Mesenchymal stem cell (in vitro differentiated cells and primary cell): ENCODE measurements at regions not wholly inside any gene's neighbourhood (a gene's known extent, or its start where the extent isn't known, plus 50 kb on each side); places are given as distances from the start of the nearest gene placed in this dataset.

ENCODE experiments used
- DNase-seq: peaks from one replicate; pipeline ENCODE4 v3.0.0-alpha.2; 2013
- H2AFZ ChIP-seq: one replicate; pipeline ENCODE4 v1.6.1; 2013; ENCODE audit warnings: low read depth, mild to moderate bottlenecking, control low read depth, inconsistent platforms, low read length, moderate library complexity
- H2AK5ac ChIP-seq: 2 replicates; pipeline ENCODE4 v1.6.1; 2013; ENCODE audit warnings: low read length, moderate library complexity, mild to moderate bottlenecking, inconsistent platforms; ENCODE audit not compliant: severe bottlenecking
- H2BK120ac ChIP-seq: one replicate; pipeline ENCODE4 v1.6.1; 2013; ENCODE audit warnings: low read depth, mild to moderate bottlenecking, inconsistent platforms, low read length, moderate library complexity
- H2BK12ac ChIP-seq, 2 experiments: one replicate each; pipeline ENCODE4 v1.6.1; 2013; ENCODE audit warnings: inconsistent platforms in 2 of 2, low read length in 2 of 2, mild to moderate bottlenecking in 2 of 2, moderate library complexity in 2 of 2, control low read depth in 1 of 2
- H2BK15ac ChIP-seq: one replicate; pipeline ENCODE4 v1.6.1; 2013; ENCODE audit warnings: mild to moderate bottlenecking, low read depth, inconsistent platforms; ENCODE audit not compliant: poor library complexity, severe bottlenecking
- H2BK5ac ChIP-seq: 2 replicates; pipeline ENCODE4 v1.6.1; 2013; ENCODE audit warnings: low read depth, mild to moderate bottlenecking, low read length, control low read depth, inconsistent platforms; ENCODE audit not compliant: poor library complexity, severe bottlenecking
- H3K14ac ChIP-seq, 2 experiments: one replicate each; pipeline ENCODE4 v1.6.1; 2013; ENCODE audit warnings: inconsistent platforms in 2 of 2, low read length in 2 of 2, control low read depth in 1 of 2, mild to moderate bottlenecking in 1 of 2, moderate library complexity in 1 of 2
- H3K18ac ChIP-seq, 2 experiments: one replicate each; pipeline ENCODE4 v1.6.1; 2013; ENCODE audit warnings: inconsistent platforms in 2 of 2, low read length in 2 of 2, control low read depth in 1 of 2, low read depth in 1 of 2, mild to moderate bottlenecking in 1 of 2
- H3K23ac ChIP-seq, 2 experiments: one replicate each; pipeline ENCODE4 v1.6.1; 2013; ENCODE audit warnings: inconsistent platforms in 2 of 2, low read length in 2 of 2, mild to moderate bottlenecking in 2 of 2, moderate library complexity in 2 of 2, control low read depth in 1 of 2
- H3K27ac ChIP-seq: 2 replicates; pipeline ENCODE4 v1.5.1; 2013; ENCODE audit warnings: mild to moderate bottlenecking, moderate library complexity, low read length, control low read depth, inconsistent platforms; ENCODE audit not compliant: poor library complexity, severe bottlenecking
- H3K27me3 ChIP-seq, 2 experiments: 2 replicates each; pipeline versions ENCODE4 v1.6.1 to v1.7.0; 2013; ENCODE audit warnings: low read length in 2 of 2, mild to moderate bottlenecking in 2 of 2, moderate library complexity in 2 of 2, control low read depth in 1 of 2, inconsistent platforms in 1 of 2; ENCODE audit not compliant: control insufficient read depth in 1 of 2, insufficient read depth in 1 of 2
- H3K36me3 ChIP-seq, 2 experiments: 2 replicates each; pipeline versions ENCODE4 v1.6.1 to v1.7.0; 2013; ENCODE audit warnings: low read length in 2 of 2, control low read depth in 1 of 2, inconsistent platforms in 1 of 2, low read depth in 1 of 2, mild to moderate bottlenecking in 1 of 2; ENCODE audit not compliant: insufficient read depth in 2 of 2, control insufficient read depth in 1 of 2
- H3K4ac ChIP-seq, 2 experiments: one replicate each; pipeline ENCODE4 v1.6.1; 2013; ENCODE audit warnings: inconsistent platforms in 2 of 2, low read length in 2 of 2, mild to moderate bottlenecking in 2 of 2, moderate library complexity in 2 of 2, control low read depth in 1 of 2, low read depth in 1 of 2
- H3K4me1 ChIP-seq: 2 replicates; pipeline ENCODE4 v1.6.1; 2013; ENCODE audit warnings: low read depth, low read length, control low read depth; ENCODE audit not compliant: control insufficient read depth, insufficient read depth
- H3K4me2 ChIP-seq: 2 replicates; pipeline ENCODE4 v1.6.1; 2013; ENCODE audit warnings: low read length, mild to moderate bottlenecking, inconsistent platforms; ENCODE audit not compliant: poor library complexity, severe bottlenecking
- H3K4me3 ChIP-seq, 2 experiments: 2 replicates each; pipeline versions ENCODE4 v1.5.1 to v1.7.0; 2013; ENCODE audit warnings: low read length in 2 of 2, mild to moderate bottlenecking in 2 of 2, control low read depth in 1 of 2, low read depth in 1 of 2; ENCODE audit not compliant: insufficient read depth in 1 of 2
- H3K79me1 ChIP-seq: replicated peaks from 2 replicates; pipeline ENCODE4 v1.6.1; 2013; ENCODE audit warnings: mild to moderate bottlenecking, control low read depth, low read length, inconsistent platforms; ENCODE audit not compliant: poor library complexity, severe bottlenecking
- H3K9ac ChIP-seq: 2 replicates; pipeline ENCODE4 v1.7.0; 2013; ENCODE audit warnings: mild to moderate bottlenecking, low read length, moderate library complexity
- H3K9me3 ChIP-seq: 2 replicates; pipeline ENCODE4 v1.7.0; 2013; ENCODE audit warnings: mild to moderate bottlenecking, low read length; ENCODE audit not compliant: control insufficient read depth
- H4K8ac ChIP-seq: one replicate; pipeline ENCODE4 v1.6.1; 2013; ENCODE audit warnings: inconsistent platforms, mild to moderate bottlenecking, low read length, moderate library complexity
- H4K91ac ChIP-seq: one replicate; pipeline ENCODE4 v1.6.1; 2013; ENCODE audit warnings: mild to moderate bottlenecking, low read length, inconsistent platforms
- WGBS: methylation state at CpG from one replicate; pipeline ENCODE4 v1.1.7; 2013; ENCODE audit warnings: mixed read lengths; 5-methylcytosine and 5-hydroxymethylcytosine counted together

DNA sequence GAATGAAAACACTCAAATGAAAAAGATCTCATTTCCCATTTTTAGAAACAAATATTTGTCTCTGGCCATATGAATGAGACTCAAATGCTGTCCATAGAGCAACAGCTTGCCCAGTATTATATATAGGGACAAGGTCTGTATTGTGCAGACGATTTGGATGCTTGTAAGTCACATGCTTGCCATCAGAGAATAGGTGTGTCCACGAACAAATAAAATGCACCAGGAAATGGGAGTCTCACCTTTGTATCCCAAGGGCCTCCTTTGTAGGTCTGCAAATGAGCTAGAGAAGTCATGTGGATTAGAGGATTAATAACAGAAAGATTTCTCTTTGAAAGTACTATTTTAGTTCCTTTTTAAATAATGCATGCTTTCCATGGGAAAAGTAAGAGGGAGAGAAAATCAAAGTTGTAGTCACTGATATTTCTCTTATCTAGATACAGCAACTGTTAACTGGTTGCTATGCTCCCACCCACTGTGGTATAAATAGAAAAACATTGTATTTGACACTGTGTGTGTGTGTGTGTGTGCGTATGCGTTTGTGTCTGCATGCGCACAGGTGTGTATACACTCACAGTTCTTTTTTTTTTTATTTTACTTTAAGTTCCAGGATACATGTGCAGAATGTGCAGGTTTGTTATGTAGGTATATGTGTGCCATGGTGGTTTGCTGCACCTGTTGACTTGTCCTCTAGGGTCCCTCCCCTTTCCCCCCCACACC lies 383.4 kb upstream of the ARRDC4 start:
- no peak overlapping the region for H3K4me3 ChIP-seq
- no peak for DNase-seq
- no peak overlapping the region for H2BK5ac ChIP-seq
- H3K14ac ChIP-seq = no peak overlapping the region
- H3K23ac ChIP-seq = no peak overlapping the region
- peaks cover 14% of the 10 kb centered on the region for H3K9me3 ChIP-seq
- 71% methylated on average over 2 of the region's 5 CpGs for WGBS
- no peaks in the 10 kb centered on the region for H3K4me1 ChIP-seq
- no peak overlapping the region for H2BK120ac ChIP-seq
- no peak overlapping the region for H3K18ac ChIP-seq
- no peak overlapping the region for H2BK12ac ChIP-seq
- H4K8ac ChIP-seq = no peak overlapping the region
- no peaks in the 10 kb centered on the region for H3K36me3 ChIP-seq
- no peak overlapping the region for H3K27ac ChIP-seq
- H2AK5ac ChIP-seq = no peak overlapping the region
- no peak overlapping the region for H4K91ac ChIP-seq
- H2AFZ ChIP-seq = no peak overlapping the region
- H3K79me1 ChIP-seq = no peaks in the 10 kb centered on the region
- H3K4ac ChIP-seq = no peak overlapping the region
- H3K9ac ChIP-seq = no peak overlapping the region
- H3K4me2 ChIP-seq = no peak overlapping the region
- no peak overlapping the region for H2BK15ac ChIP-seq
- no peaks in the 10 kb centered on the region for H3K27me3 ChIP-seq

DNA sequence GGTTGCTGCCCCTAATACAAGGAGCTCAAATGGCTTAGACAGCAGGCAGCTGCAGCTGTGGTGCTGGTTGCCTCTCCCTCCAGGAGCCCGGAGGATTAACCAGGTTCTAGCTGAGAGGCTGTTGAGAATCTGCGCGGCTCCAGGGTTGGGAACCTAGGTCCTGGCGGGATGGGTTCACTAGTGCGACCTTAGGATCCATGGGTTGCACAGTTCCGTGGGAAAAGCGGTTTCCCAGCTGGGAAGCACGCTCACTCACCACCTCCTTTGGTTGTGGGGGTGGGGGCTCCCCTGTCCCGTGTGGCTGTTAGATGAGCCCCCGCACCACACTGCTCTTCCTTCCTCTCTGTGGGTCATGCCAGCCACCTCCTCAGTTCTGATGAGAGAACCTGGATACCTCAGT lies 375.1 kb upstream of the ARRDC4 start:
- H4K91ac ChIP-seq = no peak overlapping the region
- no peak overlapping the region for H3K4me3 ChIP-seq
- no peak overlapping the region for H2BK15ac ChIP-seq
- no peak overlapping the region for H2BK12ac ChIP-seq
- 95% methylated on average over 7 of the region's 10 CpGs for WGBS
- no peak overlapping the region for H2BK120ac ChIP-seq
- no peaks in the 10 kb centered on the region for H3K79me1 ChIP-seq
- no peak overlapping the region for H3K18ac ChIP-seq
- no peak overlapping the region for H3K4me2 ChIP-seq
- no peak overlapping the region for H2AFZ ChIP-seq
- no peak overlapping the region for H3K27ac ChIP-seq
- H3K14ac ChIP-seq = no peak overlapping the region
- H2AK5ac ChIP-seq = no peak overlapping the region
- H3K23ac ChIP-seq = no peak overlapping the region
- no peak overlapping the region for H4K8ac ChIP-seq
- peaks cover 38% of the 10 kb centered on the region for H3K9me3 ChIP-seq
- DNase-seq = no peak
- H3K36me3 ChIP-seq = no peaks in the 10 kb centered on the region
- no peak overlapping the region for H2BK5ac ChIP-seq
- H3K4me1 ChIP-seq = no peaks in the 10 kb centered on the region
- no peaks in the 10 kb centered on the region for H3K27me3 ChIP-seq
- no peak overlapping the region for H3K4ac ChIP-seq
- H3K9ac ChIP-seq = no peak overlapping the region

DNA sequence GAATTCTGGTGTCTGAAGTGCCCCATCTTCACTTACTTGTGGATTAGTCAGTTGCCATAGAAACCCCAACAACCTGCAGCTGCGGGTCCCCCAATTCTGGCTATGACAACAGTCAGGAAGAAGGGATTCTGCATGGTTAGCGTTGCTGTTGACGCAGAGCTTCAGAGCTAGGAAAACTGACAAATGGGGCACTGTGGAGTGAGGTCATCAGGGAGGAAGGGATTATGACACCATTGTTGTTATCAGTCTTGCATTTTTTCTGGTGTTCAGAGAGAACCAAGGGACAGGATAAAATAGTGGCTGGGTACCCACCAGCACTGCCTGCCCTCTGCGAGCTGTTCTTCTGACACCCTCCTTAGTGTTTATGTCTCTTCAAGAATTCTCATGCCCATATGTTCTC lies 367.7 kb upstream of the ARRDC4 start:
- no peak overlapping the region for H3K14ac ChIP-seq
- H2AFZ ChIP-seq = no peak overlapping the region
- H3K18ac ChIP-seq = no peak overlapping the region
- no peak overlapping the region for H3K9ac ChIP-seq
- H2BK5ac ChIP-seq = no peak overlapping the region
- WGBS = 88% methylated on average over 4 of the region's 4 CpGs
- H3K4ac ChIP-seq = no peak overlapping the region
- no peaks in the 10 kb centered on the region for H3K4me1 ChIP-seq
- no peak overlapping the region for H4K91ac ChIP-seq
- DNase-seq = no peak
- no peak overlapping the region for H3K27ac ChIP-seq
- H3K27me3 ChIP-seq = no peaks in the 10 kb centered on the region
- no peak overlapping the region for H2BK12ac ChIP-seq
- H3K36me3 ChIP-seq = no peaks in the 10 kb centered on the region
- H2BK15ac ChIP-seq = no peak overlapping the region
- H3K79me1 ChIP-seq = no peaks in the 10 kb centered on the region
- no peak overlapping the region for H3K23ac ChIP-seq
- no peak overlapping the region for H4K8ac ChIP-seq
- H2AK5ac ChIP-seq = no peak overlapping the region
- H3K4me2 ChIP-seq = no peak overlapping the region
- peaks cover 28% of the 10 kb centered on the region for H3K9me3 ChIP-seq
- no peak overlapping the region for H3K4me3 ChIP-seq
- no peak overlapping the region for H2BK120ac ChIP-seq

DNA sequence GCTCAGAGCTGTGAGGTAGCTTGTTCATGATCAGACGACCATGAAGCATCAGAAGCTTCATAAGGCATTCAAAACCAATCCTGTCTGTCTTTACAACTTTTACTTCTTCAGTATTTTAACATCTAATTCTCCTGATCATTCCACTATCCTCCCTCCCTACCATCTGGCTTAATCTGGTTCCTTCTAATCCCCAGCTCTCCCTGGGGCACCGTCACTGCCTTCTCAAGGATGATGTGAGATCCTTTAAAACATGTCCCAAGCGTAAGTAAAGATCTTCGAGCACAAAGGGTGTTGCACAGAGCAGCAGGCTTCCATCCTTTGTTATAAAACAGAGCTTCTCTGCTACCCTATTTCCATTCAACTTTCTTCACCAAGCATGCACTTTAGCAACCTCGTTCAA lies 362.7 kb upstream of the ARRDC4 start:
- no peak overlapping the region for H3K14ac ChIP-seq
- 85% methylated on average over 5 of the region's 5 CpGs for WGBS
- H3K18ac ChIP-seq = no peak overlapping the region
- no peak overlapping the region for H3K4me3 ChIP-seq
- H3K9ac ChIP-seq = no peak overlapping the region
- H3K4me2 ChIP-seq = no peak overlapping the region
- no peak overlapping the region for H3K23ac ChIP-seq
- no peak overlapping the region for H2AK5ac ChIP-seq
- no peak overlapping the region for H3K27ac ChIP-seq
- no peak overlapping the region for H2BK15ac ChIP-seq
- no peak overlapping the region for H2BK5ac ChIP-seq
- no peaks in the 10 kb centered on the region for H3K36me3 ChIP-seq
- H2BK12ac ChIP-seq = no peak overlapping the region
- no peak overlapping the region for H3K4ac ChIP-seq
- H2BK120ac ChIP-seq = no peak overlapping the region
- DNase-seq = no peak
- H3K4me1 ChIP-seq = no peaks in the 10 kb centered on the region
- no peak overlapping the region for H4K8ac ChIP-seq
- H4K91ac ChIP-seq = no peak overlapping the region
- no peaks in the 10 kb centered on the region for H3K27me3 ChIP-seq
- H3K9me3 ChIP-seq = peaks cover 17% of the 10 kb centered on the region
- no peak overlapping the region for H2AFZ ChIP-seq
- no peaks in the 10 kb centered on the region for H3K79me1 ChIP-seq
